GM21447 (cell line): ENCODE measurements at regions not wholly inside any gene's neighbourhood (a gene's known extent, or its start where the extent isn't known, plus 50 kb on each side); places are given as distances from the start of the nearest gene placed in this dataset.

Experiments
- ATAC-seq: cut with Tn5 transposase; IDR thresholded peaks from one replicate; pipeline ENCODE4 v1.9.1; 2021; ENCODE audit not compliant: unreplicated experiment

DNA sequence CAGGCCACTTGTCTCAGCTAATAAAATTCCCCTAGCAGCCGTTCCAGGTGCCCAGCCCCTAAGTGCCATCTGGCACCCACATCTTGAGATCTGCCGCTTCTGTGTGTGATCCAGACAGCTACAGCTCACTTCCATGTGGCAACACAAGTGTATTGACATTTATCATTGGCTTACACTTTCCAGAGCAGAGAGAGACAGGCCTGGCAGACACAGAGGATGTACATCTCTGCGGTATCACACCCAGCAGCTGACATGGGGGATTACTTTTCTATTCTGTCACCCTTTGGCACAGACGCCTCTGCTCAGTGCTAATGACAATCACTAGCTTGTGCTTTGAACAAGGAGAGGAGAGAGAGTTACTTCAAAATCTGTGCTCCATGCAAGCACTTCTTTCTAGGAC is 195.9 kb downstream of the KDR start:
- ATAC-seq = no peak

DNA sequence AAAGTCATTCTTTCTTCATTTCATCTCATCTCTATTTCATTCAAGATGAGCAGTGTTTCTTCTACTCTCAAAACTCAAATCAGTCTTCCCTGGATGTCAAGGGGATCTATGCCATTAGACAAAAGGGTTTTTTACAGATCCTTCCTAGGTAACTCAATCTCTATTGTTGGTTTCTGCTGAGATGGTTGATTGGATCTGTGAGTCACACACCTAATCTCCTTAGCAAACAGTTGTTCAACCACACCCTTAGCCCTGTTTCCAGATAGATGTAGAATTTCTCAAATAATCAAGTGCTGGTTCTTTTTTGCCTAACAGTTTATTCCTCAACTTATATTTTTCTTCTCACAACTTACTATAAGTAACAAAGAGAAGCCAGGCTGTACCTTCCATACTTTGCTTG is 200.5 kb downstream of the KDR start:
- no peak for ATAC-seq

DNA sequence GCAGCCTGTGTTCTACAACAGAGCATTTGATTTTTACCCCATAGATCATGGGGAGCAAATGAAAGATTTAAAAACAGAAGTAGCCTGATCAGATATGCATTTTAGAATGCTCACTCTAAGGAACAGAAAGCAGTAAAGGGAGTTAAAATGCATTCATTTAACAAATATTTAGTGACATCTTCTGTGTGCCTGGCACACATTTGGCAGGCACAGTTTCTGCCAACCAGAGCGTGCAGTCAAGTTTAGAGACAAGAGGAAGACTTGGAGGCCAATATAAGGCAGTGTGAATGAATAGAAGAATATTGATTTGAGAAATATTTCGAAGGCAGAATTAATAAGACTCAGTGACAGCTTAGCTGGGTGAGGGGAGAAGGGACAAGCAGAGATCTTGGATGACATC is 210.1 kb downstream of the KDR start:
- no peak for ATAC-seq

DNA sequence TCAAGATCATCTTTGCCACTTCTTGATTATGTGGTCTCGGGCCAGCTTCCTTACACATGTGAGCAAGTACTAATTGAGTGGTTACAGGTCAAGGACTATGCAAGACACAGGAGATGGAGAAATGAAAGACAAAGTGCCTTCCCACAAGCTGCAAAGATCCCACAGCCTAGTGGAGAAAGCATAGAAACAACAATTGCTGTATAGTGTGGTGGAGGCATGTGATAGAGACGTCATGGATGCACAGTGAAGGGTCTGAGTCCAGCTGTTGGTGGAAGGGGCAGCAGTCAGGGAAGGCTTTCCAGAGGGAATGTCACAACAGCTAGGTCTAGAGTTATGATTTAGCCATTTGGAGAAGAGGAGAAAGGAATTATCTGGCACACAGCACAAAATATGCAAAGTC is 210.6 kb downstream of the KDR start:
- no peak for ATAC-seq

DNA sequence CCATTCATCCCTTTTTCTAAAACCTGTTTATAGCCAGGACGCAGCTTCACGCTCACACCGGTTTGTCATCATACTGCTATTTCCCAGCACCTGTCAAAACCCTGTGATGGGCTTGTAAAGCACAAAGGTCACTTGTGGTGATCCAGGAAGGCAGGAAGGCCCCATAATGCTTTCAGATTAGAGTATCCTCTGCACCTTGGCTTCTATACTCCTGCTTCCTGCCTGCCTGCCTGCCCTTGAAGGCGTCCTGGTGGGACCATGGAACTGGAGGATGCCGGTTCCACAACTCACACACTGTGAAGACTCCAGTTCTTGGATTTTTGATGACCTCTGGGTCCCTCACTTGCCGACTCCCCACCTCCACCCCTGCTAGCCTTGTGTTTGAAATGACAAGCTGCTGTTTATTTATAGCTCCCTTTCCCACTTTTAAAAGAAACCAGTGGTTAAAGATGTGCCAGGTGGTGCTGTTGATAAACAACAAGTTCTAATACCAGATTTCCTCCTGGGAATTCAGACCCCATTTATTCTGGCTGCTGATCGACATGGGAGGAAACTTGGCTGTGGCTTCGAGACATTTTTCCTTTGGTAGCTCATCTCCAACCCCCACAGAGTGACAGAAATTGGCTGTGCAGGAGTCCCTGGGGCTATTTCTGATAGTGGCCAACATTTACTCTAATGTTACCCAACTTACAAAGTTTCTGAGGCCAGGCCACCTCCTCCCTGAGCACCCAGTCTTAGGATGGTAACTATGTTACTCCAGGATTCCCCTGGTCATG is 211.5 kb downstream of the KDR start:
- ATAC-seq = no peak

DNA sequence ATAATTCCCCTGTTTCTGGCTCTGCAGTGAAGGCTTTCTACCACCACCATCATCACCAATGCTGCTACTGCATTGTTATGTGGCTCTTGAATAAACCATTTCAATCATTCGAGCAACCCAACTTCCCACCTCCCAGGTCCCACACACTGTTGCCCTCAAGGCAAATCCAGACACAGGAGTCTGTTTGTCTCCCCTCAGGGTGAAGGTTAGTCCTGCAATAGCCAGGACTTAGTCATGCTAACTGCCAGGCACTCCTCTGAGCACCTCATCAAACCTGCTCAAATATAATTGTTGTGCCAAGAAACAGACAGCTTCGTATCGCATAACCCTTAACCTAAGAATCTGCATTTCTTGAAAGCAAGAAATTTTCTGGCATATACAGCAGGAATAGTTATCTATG is 213.2 kb downstream of the KDR start:
- ATAC-seq = no peak

DNA sequence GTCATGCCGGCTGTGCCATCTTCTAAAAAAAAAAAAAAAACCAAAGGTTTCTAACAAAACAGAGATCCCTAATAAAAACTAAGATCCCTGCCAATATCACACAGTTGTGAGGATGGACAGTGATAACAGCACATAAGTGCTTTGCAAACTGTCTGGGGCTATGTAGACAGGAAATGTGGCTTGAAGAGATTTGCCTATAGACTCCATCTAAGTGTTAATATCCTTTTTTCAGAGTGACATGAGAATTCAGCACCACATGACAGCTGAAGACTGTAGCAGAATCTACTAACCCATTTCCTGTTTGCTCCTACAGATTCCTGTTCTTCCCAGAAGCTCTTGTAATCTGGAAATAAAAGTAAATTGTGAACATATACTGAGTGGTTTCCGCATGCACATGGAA is 215.4 kb downstream of the KDR start:
- peak; percentile 69 for ATAC-seq

DNA sequence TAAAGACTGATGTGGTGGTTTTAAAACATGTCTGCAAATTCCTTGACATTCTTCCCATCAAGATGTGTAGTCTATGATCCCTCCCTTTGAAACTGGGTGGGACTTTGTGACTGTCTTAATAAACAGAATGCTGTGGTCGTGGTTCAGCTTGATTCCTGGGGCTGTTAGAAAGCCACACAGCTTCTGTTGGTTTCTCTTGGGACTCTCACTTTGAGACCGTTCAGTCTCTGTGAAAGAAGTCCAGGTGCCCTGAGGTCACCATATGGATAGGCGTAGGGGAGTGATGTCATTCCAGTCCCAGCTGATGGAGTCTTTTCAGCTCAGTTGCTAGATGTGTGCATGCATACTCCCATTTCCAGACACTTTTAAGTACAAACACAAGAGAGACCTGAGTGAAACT is 216.6 kb downstream of the KDR start:
- ATAC-seq = no peak

DNA sequence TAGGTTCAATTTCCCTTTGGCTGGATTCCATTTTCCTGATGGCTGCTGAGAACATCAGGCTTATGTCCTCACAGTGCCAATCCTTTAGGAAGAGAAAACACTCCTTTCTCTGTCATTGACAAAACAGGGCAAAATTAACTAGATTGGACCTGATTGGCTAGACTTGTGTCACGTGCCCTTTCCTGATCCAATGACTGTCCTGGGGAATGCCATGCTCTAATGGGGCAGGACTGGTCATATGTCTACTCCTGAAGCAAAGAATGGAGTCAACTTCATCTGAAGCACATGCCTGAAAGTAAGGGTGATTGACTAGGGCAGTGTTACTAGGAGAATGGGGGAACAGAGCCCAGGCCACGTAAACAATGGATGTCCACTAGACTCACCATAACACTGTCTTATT is 220.4 kb downstream of the KDR start:
- ATAC-seq = no peak

DNA sequence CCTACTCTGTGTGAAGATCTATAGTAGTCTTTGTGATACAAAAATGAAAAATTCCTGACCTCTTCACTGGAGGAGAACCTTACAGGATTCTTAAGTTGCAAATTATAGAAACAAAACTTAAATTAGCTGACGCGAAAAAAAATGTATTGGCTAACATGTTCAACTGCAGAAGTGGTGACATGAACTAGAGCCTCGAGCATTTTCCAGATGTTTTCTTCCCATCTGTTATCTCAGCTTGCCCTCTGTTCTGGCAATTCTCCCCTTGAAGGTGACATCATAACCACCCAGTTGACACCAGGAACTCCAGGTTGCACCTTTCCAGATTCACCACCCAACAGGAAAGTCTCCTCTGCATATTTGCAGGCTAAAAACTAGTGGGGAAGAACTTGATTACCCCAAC is 222.4 kb downstream of the KDR start:
- no peak for ATAC-seq

DNA sequence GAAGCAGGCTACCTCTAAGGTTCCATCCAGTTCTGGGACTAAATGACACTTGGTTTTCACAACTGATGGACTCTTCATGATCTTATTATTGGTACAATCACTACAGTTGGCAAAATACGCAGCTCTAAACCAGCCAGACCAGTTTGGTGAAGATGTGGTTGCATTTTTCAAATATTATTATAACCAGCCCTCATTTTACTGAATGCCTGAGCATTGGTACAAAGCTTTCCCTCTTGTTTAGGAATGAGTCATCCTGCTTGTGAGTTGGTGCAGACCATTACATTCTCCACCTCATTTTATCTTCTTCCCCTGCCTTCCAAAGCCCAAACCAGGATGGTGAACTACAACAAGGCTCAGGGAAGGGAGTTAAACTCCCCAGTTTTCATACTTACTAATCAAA is 223.1 kb downstream of the KDR start:
- no peak for ATAC-seq

DNA sequence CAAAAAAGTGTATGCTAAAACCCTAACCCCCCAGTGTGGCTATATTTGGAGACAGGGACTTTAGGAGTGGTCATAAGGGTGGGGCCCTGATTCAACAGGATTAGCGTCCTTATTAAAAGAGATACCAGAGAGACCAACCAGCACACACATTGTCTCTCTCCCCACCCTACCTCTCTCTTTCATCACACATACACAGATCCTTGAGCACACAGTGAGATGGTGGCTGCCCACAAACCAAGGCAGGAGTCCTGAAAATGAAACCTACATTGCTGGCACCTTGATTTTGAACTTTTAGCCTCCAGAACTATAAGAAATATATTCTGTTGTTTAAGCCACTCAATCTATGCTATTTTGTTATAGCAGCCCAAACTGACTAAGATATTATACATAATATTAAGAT is 224.2 kb downstream of the KDR start:
- no peak for ATAC-seq

DNA sequence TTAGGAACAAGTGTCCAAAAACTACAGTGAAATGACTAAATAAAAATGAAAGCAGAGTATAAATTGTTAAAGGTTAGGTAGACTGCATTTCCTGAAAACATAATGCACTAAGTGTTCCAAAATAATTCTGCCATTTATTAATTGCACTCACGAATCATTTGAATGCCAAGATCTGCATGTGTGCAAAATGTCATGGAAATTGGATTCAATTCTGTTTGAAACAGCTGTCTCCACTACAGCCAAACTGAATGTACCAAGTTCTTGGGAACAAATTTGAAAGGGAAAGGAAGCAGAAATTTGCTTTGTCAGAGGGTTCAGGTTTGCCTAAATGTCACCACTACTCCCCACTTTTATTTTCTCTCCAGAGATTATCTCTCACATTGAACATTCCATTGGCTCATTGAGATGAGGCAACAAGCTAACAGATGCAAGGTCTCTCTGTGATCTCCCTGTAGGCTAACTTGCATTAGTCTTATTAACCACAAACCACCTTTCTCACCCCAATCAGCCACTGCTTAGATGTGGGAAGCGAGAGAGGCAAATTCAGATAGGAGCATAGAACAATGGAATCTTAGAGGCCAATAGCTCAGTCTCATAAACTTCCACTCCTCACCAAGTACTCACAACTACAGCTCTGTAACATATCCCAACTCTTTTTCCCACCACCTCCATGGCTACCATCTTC is 226.6 kb downstream of the KDR start:
- ATAC-seq = no peak

DNA sequence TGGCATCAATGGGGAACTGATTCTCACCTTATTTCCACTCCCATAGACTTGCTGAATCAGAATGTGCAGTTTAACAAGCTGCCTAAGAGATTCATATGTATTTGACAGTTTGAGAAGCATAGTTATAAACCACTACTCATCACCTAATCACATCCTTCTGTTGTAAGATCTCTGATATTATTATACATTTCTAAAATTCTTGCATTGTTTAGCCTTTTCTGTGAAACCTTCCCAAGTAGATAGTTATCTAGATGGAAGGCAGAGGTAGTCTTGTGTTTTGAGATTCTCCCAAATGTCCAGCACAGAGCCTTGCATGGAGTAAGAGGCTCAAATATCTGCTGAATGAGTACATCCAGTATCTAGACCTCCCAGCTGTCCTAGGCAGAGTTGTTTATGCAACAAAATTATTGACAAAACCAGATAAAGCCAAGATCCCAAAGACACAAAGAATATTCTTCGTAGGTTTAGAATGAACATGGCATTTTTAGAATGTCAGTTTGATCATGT is 227.3 kb downstream of the KDR start:
- no peak for ATAC-seq

DNA sequence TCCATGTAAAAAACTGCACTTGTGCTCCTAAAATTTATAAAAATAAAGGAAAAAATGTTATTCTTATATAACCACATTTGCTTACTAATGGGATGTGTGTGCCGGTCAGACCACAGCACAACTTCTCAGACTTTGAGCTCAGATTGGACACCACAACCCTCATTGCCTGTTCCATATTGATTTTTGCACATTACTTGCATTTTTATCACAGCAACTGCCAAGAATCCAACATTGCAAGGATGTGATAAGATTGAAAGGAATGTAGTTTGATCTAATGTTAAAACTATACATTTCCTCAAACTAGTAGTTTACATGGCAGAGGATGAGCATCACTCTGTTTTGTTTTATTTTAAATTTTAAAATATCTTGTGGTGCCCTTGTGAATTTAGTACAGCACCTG is 227.8 kb downstream of the KDR start:
- ATAC-seq = no peak

DNA sequence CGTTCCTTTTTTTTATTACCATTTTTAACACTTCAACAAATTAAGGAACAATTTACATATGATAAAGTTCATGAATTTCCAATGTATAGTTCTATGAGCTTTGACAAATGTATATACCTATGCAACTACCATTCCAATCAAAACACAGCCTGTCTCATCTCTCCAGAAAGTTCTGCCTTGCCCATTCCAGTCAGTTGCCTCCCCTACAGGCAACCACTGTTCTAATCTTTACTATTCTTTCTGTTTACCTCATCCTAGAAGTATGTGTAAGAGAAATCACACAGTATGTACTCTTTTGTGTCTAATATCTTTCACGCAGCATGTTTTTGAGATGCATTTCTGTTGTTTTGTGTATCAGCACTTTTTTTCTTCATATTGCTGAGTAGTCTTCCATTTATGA is 224.9 kb downstream of the KIT start:
- ATAC-seq = no peak

DNA sequence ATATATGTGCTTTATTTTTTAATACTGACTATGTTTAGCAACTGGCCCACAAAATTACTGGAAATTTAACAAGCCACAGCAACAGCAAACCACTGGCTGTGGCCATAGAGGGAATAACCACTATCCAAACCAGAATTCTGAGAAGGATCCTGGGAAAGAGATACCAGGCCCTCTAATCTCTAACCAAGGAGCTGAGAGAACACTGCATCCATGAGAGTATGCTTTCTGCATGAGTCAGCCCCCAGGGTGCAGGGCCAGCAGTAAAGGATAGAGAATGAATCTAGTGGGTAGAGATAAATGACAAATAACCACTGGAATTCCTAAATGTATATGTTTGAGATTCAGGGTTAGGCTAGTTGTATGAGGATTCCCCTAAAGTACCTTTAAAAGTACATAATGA is 221.8 kb downstream of the KIT start:
- no peak for ATAC-seq

DNA sequence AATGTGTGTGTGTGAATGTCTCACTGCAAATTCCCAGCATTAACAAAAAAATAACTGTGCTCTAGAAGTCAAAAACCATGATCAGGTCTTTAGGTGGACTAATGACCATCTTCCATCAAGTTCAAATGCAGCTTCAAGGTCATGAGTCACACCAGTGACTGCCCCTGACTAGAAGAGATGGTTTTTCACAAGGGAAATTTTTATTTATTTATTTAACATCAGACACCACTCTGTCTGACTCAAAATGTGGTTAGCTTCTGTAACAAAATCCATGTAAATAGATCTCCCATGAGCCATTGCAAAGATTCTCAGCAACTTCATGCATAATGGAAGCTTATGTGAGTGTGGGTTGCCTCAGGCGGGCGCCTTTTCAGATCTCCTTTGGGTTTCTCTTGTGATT is 219.2 kb downstream of the KIT start:
- no peak for ATAC-seq

DNA sequence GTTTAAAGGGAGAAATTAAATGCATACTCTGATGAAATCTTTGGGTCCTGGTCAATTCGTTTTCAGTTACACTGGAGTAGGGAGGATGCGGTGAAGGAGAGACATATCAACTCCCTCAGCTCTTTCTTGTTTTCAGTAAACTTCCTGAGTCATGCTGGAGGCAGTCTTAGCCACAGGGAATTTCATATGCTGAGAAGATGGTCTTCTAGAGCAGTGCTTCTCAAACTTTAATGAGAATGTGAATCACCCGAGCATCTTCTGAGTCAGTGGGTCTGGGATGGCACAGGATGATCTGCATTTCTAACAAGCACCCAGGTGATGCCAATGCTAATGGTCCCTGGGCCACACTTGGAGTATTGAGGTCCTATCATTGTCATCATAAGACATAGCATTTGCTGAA is 214.5 kb downstream of the KIT start:
- no peak for ATAC-seq

DNA sequence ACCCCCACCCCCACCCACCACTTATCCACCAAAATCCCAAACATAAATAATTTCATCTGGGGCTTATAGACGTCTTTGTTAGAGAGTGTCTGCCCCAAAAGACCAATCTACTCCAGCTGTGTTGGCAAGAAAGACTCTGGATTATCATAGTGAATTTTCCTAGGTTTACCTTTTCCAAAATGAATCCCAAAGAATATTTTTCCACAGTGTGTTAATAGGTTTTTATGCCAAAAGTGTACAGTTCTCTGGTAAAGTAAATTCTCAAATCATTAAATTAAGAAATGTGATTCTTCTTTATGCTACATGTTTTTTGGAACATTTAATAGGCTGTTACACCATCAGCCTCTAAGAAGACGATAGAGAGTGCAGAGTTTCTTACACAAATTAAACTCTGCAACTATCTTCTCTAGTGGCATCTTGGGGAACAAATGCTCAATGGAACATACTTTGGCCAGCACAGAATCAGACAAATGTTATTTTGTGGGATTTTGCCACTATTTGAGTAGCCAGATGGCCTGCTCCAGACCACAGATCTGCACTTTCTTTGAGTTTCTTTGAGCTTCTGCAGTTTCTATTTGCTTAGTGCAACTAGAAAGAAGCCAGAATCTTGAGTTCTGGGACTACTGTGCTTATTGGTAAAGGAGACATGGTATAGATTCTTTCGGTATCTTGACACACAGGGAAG is 206.0 kb downstream of the KIT start:
- ATAC-seq = no peak

DNA sequence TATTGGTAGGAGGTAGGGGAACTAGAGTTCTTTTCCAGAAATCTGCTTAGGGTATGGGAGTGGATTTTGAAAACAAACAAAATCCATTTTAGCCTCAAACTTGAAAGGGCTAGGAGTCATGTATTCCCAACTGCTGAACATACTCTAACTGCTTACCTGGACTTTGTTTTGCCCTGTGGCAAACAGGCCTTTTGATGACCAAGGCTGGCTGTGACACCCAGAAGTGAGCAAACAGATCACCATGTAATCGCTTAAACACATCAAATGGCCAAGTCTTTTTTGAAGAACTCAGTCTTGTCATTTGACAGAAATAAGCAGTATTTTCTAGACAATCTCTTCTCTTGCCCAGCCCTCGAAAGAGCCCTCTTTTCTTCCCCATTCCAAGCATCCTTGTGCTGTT is 203.4 kb downstream of the KIT start:
- ATAC-seq = no peak

DNA sequence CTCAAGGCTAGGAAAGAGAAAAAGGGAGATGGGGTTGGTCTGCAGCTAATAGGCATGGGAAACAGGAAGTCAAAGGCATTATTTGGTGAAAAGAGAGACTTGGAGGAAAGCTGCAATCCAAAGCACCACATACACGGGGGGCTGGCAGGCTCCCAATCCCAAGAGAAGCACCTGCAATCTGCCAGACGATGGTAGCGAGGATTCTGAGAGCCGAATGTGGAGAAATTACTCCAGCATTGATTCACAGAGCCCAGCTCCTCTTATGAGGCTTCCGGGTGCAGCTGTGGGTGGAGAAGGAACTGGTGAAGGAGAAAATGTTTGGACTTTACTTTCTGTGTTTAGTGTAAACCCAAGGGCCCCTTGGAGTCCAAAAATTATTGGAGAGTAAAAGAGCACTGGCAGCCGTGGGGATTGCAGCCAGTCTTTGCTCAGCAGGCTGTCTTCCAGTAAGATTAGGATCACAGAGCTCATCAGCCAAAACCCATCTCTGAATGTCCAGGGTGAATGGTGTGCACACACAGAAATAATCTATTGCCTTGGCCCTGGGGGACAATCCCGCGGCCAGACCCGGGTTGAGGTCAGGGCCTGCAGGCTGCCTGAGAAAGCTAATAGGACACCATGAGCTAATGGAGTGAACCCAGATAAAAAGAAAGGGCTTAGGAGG is 197.6 kb downstream of the KIT start:
- ATAC-seq = no peak
